GM10266 (cell line): ENCODE measurements at regions not wholly inside any gene's neighbourhood (a gene's known extent, or its start where the extent isn't known, plus 50 kb on each side); places are given as distances from the start of the nearest gene placed in this dataset.

Experiments
- DNase-seq: peaks from one replicate; pipeline ENCODE4 v3.0.0; 2012; ENCODE audit errors: extremely low spot score
- TF ChIP-seq, protein P1 (sequence below): IDR thresholded peaks from 2 replicates; pipeline ENCODE4 v1.5.1; 2012; ENCODE audit warnings: mild to moderate bottlenecking, low read depth; ENCODE audit not compliant: control insufficient read depth, insufficient read depth; ENCODE audit errors: missing control alignments

DNA sequence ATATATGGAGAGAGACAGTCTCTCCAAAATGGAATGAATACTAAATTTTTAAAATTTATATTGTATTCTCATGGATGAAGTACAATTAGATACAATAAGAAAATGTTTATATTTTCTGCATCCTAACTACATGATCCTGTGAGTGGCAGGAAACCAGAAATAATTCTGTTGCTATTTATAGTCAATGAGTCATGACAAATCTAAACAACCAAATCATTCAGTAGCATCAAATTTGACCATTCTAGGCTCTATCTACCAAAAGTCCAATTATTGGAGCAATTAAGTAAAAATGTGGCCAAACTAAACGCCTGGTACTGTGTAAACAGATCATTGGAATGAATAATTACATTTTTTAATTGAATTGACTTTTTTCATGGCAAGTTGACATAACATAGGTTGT, 959.8 kb downstream of the EPHA7 start:
- no peak for DNase-seq
- TF ChIP-seq, protein P1, sequence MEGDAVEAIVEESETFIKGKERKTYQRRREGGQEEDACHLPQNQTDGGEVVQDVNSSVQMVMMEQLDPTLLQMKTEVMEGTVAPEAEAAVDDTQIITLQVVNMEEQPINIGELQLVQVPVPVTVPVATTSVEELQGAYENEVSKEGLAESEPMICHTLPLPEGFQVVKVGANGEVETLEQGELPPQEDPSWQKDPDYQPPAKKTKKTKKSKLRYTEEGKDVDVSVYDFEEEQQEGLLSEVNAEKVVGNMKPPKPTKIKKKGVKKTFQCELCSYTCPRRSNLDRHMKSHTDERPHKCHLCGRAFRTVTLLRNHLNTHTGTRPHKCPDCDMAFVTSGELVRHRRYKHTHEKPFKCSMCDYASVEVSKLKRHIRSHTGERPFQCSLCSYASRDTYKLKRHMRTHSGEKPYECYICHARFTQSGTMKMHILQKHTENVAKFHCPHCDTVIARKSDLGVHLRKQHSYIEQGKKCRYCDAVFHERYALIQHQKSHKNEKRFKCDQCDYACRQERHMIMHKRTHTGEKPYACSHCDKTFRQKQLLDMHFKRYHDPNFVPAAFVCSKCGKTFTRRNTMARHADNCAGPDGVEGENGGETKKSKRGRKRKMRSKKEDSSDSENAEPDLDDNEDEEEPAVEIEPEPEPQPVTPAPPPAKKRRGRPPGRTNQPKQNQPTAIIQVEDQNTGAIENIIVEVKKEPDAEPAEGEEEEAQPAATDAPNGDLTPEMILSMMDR: no peak

DNA sequence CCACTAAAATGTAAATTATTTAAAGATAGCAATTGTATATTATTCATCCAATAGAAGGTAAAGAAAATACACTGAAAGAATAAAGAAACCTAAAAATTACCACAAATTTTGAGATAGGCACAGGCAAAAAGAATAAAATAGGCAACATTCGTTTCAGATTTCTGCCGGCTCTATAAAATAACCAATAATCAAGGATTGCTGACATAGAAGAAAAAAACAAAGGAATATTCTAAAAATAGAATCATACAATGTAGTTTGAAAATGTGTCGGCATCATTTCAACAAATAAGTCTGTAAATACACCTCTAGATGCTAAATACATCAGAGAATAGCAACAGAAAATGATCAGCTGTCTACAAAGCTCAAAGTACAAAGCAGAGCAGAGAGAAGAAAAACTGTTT, 973.3 kb downstream of the EPHA7 start:
- no peak for DNase-seq
- TF ChIP-seq, protein P1: no peak

DNA sequence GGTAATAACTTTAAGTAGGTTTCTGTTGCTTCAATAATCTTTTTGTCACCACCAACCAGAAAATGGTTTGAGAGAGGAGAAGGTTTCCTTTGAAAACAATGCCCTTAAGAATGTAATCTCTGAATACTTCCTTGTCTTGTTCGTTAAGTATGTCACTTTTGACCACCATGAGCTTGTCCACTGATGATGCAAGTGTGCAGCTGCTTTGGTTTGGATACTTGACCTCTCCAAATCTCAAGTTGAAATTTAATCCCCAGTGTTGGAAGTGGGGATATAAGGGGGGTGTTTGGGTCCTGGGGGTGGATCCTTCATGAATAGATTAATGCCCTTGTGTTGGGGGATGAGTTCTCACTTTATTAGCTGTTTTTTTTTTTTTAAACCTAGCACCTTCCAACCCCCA, 985.4 kb downstream of the EPHA7 start:
- DNase-seq: no peak
- TF ChIP-seq, protein P1: no peak

DNA sequence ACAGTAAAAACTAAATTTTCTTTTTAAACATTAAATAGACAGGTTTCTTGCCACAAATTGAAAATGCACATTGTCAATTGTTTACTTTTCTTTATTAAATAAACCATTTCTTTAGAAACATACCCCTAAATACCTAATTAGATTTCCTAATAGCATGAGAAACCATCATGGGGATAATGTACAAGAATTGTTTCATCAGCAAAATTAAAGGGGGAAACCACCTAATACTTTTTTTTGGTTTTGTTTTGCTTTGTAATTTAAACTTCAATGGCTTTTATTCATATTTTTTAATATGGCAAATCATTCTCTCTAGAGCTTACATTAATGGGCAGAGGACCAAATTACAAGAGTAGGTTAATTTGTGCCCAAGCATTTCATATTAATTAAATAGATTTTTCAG, 987.9 kb downstream of the EPHA7 start:
- no peak for DNase-seq
- TF ChIP-seq, protein P1: no peak

DNA sequence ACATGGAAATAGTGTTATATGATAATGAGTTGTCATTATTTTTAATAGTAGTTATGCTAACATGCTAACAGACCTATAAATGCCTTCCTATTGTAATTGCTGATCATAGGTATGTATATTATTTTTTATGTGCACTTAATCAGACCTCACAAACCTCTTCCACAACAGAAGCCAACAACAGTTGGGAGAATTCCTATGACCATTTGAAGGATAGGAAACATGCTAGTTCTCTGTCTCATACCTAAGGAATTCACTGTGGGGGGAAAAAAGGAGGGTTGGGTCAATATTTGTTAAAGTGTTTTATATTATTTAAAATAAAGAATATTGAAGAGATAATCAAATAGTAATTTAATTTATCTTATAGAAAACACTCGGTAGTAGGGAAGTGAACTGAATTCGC, 990.9 kb downstream of the EPHA7 start:
- TF ChIP-seq, protein P1: no peak
- no peak for DNase-seq

DNA sequence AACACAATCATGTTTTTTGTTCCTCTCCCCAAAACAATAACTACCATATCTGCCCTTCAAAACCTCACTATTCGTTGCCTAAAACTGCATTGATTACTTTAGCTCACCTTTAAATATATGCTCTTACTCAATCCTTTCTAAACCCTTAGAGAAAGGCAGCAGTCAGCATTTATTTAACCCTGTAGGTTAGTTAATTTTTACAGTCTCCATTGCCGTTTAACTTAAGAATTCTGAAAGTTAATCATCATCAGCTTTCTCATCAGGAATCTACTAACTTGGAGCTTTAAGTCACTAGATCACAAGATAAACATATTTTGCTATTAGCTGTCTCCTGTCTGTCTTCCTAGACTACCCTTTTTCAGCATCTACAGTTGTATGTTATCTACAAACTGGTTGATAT, 991.9 kb downstream of the EPHA7 start:
- no peak for DNase-seq
- TF ChIP-seq, protein P1: no peak

DNA sequence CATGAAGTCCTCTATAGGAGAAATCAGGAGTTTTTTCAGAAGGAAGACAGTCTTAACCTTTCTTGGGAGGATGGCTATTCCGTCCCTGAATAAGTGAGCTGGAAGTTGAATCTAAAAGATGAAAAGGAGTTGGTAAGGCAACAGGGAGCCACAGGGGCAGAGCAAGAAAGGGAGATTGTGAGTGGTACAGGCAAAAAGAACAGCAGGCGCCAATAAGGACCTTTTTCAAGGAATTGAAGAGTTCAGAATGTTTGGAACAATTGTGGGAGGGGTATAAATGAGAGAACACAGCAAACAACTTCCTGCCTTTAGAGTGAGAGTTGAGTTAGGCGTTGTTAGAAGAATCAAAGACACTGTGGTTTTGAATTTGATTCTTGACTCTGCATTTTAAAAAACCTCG, 1003.7 kb downstream of the EPHA7 start:
- TF ChIP-seq, protein P1: no peak
- DNase-seq: no peak

DNA sequence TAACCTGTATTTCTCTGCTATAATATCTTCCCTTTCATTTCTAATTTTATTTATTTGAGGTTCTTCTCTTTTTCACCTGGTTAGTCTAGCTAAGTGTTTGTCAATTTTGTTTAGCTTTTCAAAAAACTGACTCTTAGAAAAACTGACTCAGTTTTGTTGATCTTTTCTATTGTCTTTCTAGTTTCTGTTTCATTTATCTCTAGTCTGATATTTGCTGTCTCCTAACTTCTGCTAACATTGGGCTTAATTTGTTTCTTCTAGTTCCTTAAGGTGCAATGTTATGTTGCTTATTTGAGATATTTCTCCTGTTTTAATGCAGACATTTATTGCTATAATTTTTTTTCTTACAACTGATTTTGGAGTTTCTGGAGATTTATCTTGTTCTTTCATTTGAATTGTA, 1011.0 kb downstream of the EPHA7 start:
- TF ChIP-seq, protein P1: no peak
- no peak for DNase-seq
